ENCODE measurements at regions not wholly inside any gene's neighbourhood (a gene's known extent, or its start where the extent isn't known, plus 50 kb on each side); places are given as distances from the start of the nearest gene placed in this dataset.
"Not testable (repeated sequence)": the region's sequence is repeated elsewhere in the genome, so short reads cannot be mapped to it uniquely, and the experiment has no call there.

DNA sequence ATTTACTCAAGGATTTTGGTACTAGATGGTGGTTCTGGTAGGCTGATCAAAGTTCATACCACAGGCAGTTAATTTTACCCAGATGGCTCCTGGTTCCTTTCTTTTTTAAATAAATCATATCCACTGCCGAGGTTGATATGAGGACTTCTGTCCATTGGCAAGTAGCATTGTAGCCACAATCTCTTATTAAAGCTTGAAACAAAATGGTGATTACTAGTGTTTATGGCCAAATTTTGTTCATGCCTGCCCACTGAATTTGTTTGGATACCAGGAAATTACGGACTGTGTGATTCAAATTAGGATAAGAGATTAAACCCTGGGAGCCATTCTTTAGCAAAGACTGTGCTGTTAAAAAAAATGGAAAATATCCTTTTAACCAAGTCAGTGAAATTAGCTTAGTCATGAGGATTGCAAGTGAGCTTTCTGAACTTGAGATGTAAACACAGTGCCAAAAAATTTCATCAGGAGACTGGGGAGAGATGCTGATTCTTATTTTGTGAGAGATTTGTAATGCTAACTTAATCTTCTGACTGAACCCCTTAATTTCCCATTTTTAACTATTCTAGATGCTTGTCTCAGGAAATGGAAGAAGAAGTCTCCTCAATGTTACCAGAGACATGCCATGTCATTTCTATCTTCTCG lies 893.5 kb upstream of the ADAMTS5 start:
- H3K36me3 ChIP-seq (ENCODE audit: insufficient read depth in 1 of 2, low read depth in 1 of 2); H3K27me3 ChIP-seq (ENCODE audit: insufficient read depth in 3 of 3, low read length in 2 of 3); H3K4me3 ChIP-seq; DNase-seq; ATAC-seq; intact Hi-C loops (cut with DNase I); H3K27ac ChIP-seq; H3K4me1 ChIP-seq; H3K9me3 ChIP-seq: not testable (repeated sequence)
- 31 to 34% (median 33%) methylated on average over 3 of the region's 3 CpGs for WGBS, 3 donors

DNA sequence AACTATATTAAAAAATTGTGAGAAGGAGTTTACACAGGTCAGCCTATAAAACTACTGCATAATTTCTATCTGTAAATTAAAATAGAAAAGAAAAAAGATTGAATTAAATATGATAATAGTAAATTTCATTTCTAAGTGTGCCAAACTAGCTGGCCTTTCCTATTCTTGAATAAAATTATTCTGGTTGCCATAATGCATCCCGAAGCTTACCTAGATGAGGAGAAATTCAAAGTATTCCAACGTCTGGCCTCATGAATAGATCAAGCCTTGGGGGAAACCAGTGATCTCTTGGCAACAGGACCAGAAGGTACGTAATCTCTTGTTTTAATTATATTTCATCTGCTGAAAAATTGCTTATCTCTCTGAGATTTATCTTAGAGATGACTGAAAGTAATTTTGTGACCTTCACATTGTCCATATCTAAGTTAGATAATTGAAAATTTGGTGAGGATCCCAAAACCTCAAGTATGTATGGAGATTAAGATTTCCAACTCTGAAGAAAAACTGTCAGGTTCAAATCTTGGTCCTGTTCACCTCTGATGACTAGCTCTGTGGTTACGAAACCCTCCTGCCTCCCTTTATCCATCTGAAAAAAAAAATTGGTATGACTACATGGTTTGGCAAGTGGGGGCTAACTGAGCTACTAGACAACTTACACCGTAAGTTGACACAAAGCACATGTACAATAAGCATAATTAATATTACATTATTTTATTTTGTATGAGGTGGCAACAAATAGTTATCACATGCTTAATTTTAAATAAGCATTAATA lies 891.4 kb upstream of the ADAMTS5 start:
- H3K4me1 ChIP-seq; ATAC-seq; H3K27me3 ChIP-seq (ENCODE audit: insufficient read depth in 3 of 3, low read length in 2 of 3); H3K9me3 ChIP-seq; H3K4me3 ChIP-seq; H3K36me3 ChIP-seq (ENCODE audit: insufficient read depth in 1 of 2, low read depth in 1 of 2); DNase-seq; H3K27ac ChIP-seq; intact Hi-C loops (cut with DNase I): not testable (repeated sequence)
- WGBS, 3 donors: 95 to 97% (median 97%) methylated on average over 5 of the region's 5 CpGs

GRCh38 chr21:27856988-27857387 lies 890.1 kb upstream of the ADAMTS5 start:
- H3K27me3 ChIP-seq (ENCODE audit: insufficient read depth in 3 of 3, low read length in 2 of 3); H3K4me3 ChIP-seq; H3K27ac ChIP-seq; ATAC-seq; H3K9me3 ChIP-seq; H3K36me3 ChIP-seq (ENCODE audit: insufficient read depth in 1 of 2, low read depth in 1 of 2); intact Hi-C loops (cut with DNase I); DNase-seq; H3K4me1 ChIP-seq: not testable (repeated sequence)
- WGBS, 3 donors: 81 to 94% (median 87%) methylated on average over 3 of the region's 3 CpGs

DNA sequence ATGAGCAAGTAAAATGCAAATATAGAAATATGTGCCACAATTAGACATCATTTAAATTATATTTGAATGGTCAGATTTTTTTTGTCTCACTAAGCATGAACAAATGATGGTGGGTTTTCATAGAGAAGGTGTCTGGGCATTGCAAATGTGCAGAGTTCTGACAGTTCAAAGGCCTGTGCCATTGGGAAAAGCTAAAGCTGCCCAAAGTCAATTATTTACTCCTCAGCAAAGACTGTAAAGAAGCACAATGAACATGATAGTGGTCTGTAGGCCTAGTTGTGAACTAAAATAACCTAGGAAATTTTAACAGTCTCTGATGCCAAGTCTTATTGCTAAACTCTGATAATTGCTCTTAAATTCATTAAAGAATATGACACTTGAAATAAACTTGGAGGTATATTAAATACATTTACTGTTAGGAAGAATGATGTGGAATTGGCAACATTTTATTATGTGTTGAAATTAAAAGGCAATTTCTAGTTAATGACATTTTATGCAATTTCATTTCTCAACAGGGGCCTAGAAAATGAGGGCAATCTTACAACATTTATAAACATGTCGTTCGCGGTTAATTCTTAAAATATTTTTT lies 874.3 kb upstream of the ADAMTS5 start:
- TF ChIP-seq, protein P1, sequence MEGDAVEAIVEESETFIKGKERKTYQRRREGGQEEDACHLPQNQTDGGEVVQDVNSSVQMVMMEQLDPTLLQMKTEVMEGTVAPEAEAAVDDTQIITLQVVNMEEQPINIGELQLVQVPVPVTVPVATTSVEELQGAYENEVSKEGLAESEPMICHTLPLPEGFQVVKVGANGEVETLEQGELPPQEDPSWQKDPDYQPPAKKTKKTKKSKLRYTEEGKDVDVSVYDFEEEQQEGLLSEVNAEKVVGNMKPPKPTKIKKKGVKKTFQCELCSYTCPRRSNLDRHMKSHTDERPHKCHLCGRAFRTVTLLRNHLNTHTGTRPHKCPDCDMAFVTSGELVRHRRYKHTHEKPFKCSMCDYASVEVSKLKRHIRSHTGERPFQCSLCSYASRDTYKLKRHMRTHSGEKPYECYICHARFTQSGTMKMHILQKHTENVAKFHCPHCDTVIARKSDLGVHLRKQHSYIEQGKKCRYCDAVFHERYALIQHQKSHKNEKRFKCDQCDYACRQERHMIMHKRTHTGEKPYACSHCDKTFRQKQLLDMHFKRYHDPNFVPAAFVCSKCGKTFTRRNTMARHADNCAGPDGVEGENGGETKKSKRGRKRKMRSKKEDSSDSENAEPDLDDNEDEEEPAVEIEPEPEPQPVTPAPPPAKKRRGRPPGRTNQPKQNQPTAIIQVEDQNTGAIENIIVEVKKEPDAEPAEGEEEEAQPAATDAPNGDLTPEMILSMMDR (IDR thresholded peaks at IDR 0.05): no peak
- WGBS, 3 donors: 92 to 94% (median 93%) methylated on average over 3 of the region's 3 CpGs
- Histone ChIP-seq H3K4me3 (no peak overlapping the region), H3K4me1 (no peaks in the 10 kb centered on the region), H3K36me3 (ENCODE audit: insufficient read depth in 1 of 2, low read depth in 1 of 2) (no peaks in the 10 kb centered on the region), H3K27ac (no peak overlapping the region), H3K9me3 (no peaks in the 10 kb centered on the region), H3K27me3 (ENCODE audit: insufficient read depth in 3 of 3, low read length in 2 of 3) (no peaks in the 10 kb centered on the region)
- intact Hi-C loops (cut with DNase I): no loop called here
- DNase-seq (no peak), ATAC-seq (no peak)

GRCh38 chr21:27840262-27840661 lies 873.4 kb upstream of the ADAMTS5 start:
- H3K27me3 ChIP-seq (ENCODE audit: insufficient read depth in 3 of 3, low read length in 2 of 3): no peaks in the 10 kb centered on the region
- H3K27ac ChIP-seq: no peak overlapping the region
- TF ChIP-seq, protein P1 (IDR thresholded peaks at IDR 0.05): no peak
- H3K36me3 ChIP-seq (ENCODE audit: insufficient read depth in 1 of 2, low read depth in 1 of 2): no peaks in the 10 kb centered on the region
- peaks cover 5% of the 10 kb centered on the region for H3K9me3 ChIP-seq
- 15 to 34% (median 19%) methylated on average over 3 of the region's 3 CpGs for WGBS, 3 donors
- intact Hi-C loops (cut with DNase I): no loop called here
- H3K4me3 ChIP-seq: no peak overlapping the region
- DNase-seq (no peak), ATAC-seq (no peak)
- no peaks in the 10 kb centered on the region for H3K4me1 ChIP-seq

- DNase-seq: no peak
- H3K27ac ChIP-seq: no peak overlapping the region
- 76 to 92% (median 86%) methylated on average over 3 of the region's 3 CpGs for WGBS, 3 donors
- H3K9me3 ChIP-seq: peaks cover 5% of the 10 kb centered on the region
- H3K27me3 ChIP-seq (ENCODE audit: insufficient read depth in 3 of 3, low read length in 2 of 3): no peaks in the 10 kb centered on the region
- H3K36me3 ChIP-seq (ENCODE audit: insufficient read depth in 1 of 2, low read depth in 1 of 2): no peaks in the 10 kb centered on the region
- no peak for ATAC-seq
- intact Hi-C loops (cut with DNase I): no loop called here
- no peak overlapping the region for H3K4me3 ChIP-seq
- TF ChIP-seq, protein P1 (IDR thresholded peaks at IDR 0.05): no peak
- no peaks in the 10 kb centered on the region for H3K4me1 ChIP-seq
Measured at GRCh38 chr21:27839512-27840115, 872.7 kb upstream of the ADAMTS5 start.

Measured in psoas muscle (tissue), 7 donors.